NCI-H146 treated with DMSO at 0.1 percent for 48 hours (cell line): ENCODE measurements at regions not wholly inside any gene's neighbourhood (a gene's known extent, or its start where the extent isn't known, plus 50 kb on each side); places are given as distances from the start of the nearest gene placed in this dataset.
"Not testable (repeated sequence)": the region's sequence is repeated elsewhere in the genome, so short reads cannot be mapped to it uniquely, and the experiment has no call there.

Experiments
- DNase-seq: peaks from one replicate; lab custom pipeline; 2025; ENCODE audit not compliant: unreplicated experiment; lab: John Stamatoyannopoulos, UW

DNA sequence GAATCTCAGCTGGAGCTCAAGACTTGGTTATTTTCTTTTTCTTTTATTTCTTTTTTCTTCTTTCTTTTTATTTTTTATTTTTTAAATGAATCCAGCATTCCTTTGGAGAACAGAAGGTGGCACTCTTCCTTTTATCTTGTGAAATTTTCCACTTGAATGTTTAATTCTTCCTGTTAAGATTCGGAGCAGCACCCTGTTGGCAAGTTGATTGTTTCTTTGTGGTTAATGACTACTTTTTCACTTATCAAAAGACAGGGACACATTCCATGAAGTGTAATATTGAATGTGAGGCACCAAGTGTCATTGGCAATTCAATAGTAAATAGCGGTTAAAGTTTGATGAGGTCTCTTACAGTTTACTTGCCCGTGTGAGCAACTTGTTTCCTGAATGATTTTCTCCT, 240.5 kb upstream of the CHD1 start:
- no peak for DNase-seq

DNA sequence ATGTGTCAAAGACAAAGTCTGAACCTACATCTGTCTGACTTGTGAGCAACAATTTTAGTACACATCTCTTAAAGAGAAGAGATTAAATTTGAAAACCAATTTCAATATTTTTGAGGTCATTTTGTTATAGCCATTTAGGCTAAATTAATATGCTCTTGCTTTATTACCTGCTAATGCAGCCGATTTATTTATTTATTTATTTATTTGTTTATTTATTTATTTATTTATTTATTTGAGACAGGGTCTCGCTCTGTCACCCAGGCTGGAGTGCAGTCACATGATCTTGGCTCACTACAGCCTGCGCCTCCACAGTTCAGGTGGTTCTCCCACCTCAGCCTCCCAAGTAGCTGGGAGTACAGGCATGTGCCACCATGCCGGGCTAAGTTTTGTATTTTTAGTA, 232.7 kb upstream of the CHD1 start:
- not testable (repeated sequence) for DNase-seq

DNA sequence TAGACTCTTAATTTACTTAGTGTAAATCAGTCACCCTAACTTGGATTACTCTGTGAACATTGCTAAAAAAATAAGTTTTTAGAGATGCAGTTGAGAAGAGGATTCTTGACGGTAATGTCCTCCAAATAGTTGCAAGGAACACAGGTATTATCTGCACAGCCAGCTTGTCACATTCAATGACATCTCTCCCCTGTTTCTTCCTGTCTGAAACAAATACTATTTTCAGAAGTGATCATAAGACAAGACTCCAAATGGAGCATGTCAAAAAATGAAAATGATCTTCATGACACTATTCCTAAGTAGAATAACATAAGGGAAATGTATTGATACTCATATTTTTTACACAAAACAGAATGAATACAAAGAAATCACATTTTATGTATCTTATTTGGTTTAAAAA, 227.9 kb upstream of the CHD1 start:
- no peak for DNase-seq

DNA sequence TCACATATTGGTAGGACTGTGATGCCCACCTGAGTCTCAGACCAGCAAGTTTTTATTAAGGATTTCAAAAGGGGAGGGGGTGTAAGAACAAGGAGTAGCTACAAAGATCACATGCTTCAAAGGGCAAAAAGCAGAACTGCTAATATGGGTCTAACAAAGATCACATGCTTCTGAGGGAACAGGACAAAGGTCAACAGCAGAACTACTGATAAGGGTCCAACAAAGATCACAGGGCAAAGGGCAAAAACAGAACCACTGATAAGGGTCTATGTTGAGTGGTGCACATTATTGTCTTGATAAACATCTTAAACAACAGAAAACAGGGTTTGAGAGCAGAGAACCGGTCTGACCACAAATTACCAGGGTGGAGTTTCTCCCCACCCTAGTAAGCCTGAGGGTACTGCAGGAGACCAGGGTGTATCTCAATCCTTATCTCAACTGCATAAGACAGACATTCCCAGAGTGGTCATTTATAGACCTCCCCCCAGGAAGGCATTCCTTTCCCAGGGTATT, 214.5 kb upstream of the CHD1 start:
- DNase-seq = not testable (repeated sequence)

DNA sequence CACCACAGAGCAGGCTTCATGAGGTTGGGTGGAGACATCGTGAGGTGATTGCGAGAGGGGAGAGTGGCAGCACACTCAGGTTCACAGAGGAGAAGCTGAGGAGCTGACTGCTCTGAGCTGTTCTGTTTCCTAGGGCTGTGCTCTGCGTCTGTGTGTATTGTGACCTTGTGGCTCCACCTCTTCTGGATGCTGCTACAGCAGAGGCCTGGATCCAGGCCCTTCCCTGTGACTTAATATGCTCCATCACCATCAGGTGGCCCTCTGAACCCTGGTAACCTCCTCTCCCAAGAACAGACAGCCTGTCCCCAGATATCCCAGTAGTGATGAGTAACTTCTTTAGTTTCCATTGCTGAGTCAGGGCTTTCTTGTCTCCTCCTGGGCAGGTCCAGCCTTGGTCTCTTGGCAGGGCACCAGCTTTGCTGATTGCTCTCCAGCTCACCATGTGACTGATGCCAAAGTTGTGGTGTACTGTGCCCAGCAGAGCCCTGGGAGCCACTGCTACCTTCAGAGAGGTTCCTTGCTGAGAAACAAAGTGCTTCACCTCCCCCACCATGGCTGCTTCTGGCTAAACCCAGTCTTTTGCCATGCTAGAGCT, 212.8 kb upstream of the CHD1 start:
- DNase-seq = no peak

DNA sequence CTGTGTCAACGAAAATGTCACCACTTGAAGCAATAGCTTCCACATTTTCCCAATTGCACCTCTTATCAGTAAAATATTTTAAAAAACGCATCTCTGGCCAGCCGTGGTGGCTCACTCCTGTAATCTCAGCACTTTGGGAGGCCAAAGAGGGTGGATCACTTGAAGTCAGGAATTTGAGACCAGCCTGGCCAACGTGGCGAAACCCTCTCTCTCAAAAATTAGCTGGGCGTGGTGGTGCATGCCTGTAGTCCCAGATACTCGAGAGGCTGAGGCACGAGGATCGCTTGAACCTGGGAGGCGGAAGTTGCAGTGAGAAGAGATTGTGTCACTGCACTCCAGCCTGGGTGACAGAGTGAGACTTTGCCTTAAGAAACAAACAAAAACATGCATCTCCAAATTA, 210.1 kb upstream of the CHD1 start:
- DNase-seq = no peak

DNA sequence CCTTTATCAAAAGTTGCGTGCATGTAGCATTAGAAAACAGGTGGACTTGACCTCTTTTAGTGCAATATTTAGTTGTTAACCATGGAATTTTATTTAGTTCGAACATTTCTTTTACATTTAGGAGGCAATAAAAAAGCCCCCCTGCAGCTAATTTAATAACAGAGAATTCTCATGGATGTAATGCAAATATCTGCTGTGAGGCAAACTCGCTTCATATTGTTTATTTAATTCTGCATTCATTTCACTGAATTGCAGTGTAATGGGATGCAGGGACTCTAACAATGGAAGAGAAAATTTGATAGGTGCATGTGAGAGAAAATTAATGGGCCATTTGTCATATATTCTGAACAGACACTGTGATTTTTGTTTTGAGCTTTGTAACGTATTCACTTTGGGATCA, 205.1 kb upstream of the CHD1 start:
- no peak for DNase-seq

DNA sequence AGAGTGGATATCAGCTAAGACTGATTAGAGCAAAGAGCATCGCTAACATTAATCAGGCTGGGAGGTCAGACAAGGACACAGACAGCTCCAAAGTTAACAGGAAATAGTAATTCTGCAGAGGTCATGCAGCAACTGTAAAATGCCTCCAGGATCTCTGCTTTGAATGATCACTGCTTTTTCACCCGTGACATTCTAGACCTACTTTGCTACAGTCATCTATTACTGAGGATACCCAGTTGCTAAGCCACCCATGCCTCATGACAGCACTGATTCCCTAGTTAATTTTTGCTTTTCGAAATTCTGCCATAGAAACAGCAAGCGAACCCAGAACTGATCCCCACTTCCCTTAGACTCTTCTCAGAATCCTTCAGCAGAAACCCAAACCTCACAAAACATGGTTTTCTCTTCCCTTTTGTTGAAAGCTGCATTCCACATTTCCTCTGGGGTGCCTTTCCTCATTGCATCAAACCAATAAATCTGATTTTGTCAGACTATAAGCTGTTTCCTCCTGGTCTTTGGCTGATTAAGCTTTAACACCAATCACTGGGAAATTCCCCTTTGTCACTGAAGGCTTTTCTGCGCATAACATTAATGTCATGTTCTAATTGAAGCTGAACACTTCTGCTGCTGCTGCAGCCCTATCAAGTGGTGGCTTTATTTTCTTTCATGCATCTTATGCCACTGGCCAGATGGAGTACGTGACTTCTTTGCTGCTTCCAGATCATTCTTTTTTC, 201.1 kb upstream of the CHD1 start:
- no peak for DNase-seq

DNA sequence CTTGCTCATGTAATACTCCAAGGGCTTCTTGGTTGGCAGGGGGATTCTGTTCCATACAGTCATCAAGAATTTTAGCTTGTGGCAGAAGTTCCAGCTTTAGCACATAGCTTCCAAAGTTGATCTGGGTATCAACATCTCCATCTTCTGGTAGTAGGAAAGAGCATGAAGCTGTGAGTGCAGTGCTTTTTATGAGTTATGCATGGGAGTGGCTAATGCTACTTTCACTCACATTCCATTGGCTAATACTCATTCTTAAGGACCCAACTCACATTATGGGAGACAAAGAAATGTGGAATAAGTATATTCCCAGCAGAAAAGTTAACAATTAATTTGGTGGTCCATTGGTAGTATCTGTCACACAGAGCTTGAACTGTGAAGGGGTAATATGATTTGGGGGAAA, 194.2 kb upstream of the CHD1 start:
- no peak for DNase-seq

DNA sequence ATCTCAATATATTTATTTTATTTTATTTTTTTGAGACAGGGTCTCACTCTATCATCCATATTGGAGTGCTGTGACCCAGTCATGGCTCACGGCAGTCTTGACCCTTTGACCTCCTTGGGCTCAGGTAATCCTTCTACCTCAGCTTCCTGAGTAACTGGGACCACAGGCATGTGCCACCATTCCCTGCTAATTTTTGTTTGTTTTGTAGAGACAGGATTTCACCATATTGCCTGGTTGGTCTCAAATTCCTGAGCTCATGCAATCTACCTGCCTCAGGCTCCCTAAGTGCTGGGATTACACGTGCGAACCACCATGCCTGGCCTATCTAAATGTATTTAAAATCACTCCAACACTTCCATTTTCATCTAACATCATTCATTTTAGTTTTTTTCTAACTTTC, 190.5 kb upstream of the CHD1 start:
- DNase-seq = no peak

DNA sequence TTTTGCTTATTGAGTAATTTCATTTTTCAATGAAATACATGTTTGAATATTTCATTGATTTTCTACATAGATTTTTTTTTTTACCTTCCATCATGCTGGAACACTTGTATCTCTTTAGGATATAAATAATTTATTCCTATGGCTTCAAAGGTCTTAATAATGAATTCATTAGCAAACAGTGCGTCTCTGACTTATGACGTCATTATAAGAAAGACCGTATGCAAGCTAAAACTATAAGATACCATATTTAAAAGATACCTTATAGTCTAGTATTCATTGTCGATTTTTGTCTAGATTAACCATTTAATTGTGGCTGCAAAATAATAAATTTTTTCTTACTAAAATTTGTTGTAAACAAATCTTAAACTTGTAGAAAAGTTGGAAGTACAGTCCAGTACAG, 187.7 kb upstream of the CHD1 start:
- DNase-seq = no peak

DNA sequence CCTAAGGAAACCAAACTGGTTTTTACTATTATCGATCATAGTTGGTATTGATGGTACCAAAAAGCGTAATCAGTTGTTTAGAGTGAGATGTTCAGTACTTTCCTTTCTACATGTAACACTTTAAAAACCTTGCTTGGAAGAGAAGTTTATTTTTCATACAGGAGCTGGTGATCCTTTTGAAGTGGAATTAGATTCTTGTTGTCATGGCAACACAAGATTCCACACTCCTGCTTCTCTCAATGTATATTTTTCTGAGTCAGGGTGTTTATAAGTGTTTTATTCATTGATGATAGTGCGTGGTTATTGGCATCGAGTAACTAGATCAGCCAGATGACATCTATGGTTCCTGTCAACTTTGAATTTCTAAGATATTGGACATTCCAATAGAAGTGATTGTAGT, 181.1 kb upstream of the CHD1 start:
- DNase-seq = no peak

DNA sequence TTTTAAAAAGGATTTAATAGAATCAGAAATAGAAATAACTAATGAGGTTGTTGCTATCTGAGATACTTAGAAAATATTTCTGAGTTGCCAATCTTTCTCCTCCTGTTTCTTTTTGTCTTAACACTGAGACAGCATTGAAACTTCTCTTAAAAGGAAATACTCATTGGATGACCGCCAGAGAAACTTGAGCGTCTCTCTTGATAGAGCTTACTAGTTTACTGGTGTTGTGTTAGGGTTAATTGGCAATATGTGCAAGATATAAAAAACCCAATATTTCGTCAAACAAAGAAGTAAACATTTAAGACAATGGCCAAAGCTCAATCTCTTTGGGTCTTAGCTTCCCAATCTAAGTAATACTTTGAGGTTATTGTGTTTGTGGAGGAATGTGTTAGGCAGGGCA, 176.4 kb upstream of the CHD1 start:
- no peak for DNase-seq

DNA sequence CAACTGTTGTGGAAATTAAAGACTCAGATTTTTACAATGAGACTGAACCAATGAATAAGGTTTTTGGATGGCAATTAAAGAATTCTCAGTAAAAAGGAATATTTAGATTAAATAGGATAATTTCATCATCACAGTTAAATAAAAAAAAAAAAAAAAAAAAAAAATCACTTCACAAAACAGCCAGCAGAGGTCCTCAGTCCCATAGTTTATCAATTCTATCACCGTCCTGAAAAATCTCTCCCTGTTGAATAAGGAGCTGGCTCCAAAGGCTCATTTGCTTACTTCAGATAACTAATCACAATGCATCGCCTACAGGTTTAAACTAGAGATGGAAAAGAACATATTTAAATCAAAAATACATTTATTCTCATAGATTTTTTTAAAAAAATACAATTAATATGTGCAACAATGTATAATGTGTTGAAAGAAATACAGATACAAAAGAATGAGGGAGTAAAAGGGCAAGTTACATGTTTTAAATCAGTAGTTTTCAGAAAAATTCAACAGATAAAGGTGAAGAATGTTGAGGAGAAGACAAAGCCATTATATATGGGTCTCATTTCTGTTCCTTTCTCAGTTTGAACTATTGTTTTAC, 175.8 kb upstream of the CHD1 start:
- DNase-seq = peak; percentile 3

DNA sequence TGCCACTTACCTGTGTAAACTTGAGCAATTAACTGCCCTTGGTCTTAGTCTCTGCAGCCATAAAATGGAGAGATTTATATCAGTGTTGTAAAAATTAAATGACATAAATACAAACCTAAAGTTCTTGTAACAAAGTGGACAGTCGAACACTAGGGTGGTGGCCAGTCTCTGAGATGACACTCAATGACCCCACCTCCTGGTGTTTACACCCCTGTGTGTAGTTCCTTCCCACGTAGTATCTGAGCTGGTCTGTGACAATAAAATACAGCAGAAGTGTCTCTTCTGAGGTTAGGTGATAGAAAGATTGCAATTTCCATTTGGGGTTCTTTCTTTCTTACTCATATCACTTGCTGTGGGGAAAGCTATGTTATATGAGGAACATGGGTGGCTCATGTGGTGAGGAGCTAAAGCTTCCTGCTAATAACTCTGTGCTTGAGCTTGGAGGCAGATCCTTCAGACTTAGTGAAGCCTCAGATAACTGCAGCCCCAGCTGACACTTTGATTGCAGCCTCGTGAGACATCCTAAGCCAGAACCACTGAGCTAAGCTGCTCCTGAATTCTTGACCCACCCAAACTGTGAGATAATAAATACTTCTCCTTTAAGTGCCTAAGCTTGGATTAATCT, 173.4 kb upstream of the CHD1 start:
- no peak for DNase-seq

DNA sequence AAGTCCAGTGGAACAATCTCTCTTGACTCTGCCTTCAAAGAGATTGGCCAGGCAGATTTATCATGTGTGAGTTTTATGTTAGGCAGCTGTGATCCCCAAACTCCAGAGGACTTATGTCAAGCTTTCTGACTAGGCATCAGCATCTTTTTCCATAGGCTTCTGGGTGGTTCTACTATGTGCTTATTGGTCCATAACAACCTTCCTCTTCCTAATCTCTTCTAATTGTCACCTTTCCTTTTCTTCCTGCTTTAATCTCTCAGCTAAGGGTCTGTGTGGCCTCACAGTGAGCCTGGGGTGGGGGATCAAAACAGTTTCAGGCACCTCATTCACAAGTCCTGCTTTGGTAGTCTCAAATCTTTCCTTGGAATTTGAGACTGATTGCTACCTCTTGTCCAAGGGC, 170.9 kb upstream of the CHD1 start:
- DNase-seq = no peak

DNA sequence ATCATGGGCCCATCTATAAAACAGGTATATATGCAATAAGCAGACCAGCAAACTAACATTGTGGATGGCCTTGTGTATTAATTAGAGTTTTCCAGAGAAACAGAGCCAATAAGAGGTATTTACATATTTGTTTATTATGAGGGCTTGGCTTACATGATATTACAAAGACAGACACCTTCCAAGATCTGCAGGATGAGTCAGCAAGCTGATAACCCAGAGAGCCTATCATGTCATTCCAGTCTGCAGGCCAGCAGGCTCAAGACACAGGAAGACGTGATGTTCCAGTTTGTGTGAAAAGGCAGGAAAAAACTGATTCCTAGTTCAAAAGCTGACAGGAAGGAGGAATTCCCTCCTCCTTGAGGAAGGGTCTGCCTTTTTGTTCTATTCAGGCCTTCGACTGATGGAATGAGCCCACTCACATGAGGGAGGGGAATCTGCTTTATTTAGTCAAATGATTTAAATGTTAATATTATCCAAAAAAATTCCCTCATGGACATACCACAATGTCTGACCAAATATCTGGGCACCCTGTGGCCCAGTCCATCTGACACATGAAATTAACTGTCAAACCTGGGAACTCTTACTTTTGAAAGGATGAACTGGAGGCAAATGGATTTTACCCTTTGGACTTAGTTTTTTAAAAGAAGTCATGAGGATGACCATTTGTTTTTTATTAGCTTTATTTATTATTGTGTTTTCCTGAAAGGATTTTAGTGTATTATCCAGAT, 161.2 kb upstream of the CHD1 start:
- no peak for DNase-seq

DNA sequence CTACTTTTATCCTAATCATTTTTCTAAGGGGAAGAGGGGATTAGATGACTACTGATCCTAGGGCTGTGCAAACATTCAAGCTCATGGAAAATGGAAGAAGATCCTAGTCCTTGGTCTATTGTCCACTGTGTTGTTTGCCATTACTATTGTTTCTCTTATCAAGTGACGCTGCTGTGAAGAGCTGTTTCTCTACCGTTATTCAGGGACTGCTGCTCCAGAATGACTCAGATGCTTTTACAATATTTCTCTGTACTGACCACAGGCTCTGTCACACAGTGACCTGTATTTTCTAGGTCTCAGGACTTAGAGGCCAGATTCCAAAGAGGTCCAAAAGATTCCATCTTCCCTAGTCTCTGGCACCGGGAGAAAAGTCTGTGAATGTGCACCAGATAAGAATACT, 159.5 kb upstream of the CHD1 start:
- DNase-seq = no peak

DNA sequence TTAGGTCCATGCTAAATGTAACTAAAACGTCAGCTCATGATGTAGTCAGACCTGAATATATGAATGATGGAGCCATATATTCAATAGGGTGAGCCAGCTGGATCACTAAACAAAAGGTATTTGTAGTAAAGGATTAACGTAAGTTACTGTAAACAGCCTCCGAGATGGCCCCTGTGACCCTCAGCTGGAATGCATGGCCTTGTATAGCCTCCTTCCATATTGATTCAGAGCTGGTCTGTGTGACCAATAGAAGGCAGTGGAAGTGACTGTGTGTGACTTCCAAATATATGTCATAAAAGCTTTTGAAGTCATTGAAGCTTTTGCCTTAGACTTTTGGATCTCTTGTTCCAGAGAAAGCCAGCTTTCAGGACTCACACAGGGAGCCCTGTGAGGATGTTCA, 154.4 kb upstream of the CHD1 start:
- DNase-seq = no peak

DNA sequence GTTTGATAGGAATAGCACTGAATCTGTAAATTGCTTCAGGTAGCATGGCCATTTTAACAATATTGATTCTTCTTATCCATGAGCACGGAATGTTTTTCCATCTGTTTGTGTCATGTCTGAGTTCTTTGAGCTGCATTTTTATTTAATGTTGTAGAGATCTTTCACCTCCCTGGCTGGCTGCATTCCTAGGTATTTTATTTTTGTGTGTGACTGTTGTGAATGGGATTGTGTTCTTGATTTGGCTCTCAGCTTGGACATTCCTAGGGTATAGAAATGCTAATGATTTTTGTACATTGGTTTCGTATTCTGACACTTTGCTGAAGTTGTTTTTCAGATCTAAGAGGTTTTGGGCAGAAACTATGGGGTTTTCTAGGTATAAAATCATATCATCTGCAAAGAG, 152.9 kb upstream of the CHD1 start:
- DNase-seq = no peak
